ENCODE measurements at regions not wholly inside any gene's neighbourhood (a gene's known extent, or its start where the extent isn't known, plus 50 kb on each side); places are given as distances from the start of the nearest gene placed in this dataset.

DNA sequence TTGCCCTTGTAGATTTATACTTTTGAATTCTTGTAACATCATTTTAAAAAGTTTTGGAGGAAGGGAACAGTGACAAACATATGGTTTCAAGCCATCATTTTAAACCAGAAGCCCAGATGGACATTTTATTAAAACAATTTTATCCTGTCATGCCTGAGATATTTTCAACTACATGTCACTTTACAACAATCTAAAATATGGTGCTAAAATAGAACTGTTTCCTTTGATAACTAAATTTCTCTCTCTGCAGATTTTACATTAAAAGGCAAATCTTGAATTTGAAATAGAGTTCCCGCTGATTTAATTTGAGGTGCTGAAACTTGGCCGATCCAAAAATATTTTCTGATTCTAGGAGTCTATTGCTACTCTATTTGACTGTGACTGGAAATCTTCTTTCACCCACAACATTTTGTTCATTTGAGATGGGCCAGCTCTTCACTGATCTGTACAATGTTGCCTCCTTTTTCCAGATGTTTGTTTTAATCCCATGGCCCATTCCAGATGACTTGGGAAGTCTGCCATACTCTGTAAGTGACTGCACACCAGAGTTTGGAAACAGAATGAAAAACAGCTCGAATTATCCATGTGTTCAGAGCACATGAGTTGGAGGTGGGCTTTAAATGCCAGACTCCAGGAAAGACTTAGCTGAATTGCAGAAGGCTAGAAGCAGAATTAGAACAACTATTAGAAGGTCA is 402.5 kb downstream of the TMEM135 start:
- no peak for DNase-seq (ENCODE audit: extremely low read depth, low read depth)

DNA sequence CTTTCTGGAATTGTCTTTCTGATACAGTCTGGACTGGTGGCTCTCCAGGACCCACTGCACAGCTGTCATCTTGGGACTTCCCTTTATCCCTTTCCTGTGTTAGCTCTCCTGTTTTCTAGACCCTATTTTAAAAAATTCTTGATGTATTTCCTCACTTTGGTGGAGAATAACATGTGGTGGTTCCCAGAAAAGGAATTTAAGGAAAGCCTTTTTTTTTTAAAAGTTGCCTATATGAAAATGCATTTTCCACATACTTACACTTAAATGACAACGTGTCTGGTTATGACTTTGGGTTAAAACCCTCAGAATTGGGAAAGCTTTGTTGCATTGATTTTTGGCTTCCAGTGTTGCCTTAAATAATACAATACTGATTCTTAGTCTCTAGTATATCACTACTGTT is 400.7 kb downstream of the TMEM135 start:
- no peak for DNase-seq (ENCODE audit: extremely low read depth, low read depth)

DNA sequence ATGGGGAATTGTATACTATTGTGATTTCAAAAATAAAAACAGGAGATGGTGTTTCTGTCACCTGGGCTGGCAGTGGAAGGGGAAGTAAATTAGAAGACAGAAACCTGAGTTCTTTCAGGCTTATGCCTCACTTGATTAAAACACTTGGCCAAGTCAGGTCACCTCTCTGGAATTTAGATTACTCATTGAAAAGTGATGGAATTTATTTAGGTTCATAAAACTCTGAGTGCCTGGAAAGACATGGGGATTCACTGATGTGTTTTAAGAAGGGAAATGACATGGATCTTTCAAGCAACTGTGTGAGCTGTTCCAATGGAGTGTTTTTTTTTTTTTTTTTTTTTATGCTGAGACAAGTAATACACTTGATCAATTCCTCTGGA is 400.1 kb downstream of the TMEM135 start:
- no peak for DNase-seq (ENCODE audit: extremely low read depth, low read depth)

DNA sequence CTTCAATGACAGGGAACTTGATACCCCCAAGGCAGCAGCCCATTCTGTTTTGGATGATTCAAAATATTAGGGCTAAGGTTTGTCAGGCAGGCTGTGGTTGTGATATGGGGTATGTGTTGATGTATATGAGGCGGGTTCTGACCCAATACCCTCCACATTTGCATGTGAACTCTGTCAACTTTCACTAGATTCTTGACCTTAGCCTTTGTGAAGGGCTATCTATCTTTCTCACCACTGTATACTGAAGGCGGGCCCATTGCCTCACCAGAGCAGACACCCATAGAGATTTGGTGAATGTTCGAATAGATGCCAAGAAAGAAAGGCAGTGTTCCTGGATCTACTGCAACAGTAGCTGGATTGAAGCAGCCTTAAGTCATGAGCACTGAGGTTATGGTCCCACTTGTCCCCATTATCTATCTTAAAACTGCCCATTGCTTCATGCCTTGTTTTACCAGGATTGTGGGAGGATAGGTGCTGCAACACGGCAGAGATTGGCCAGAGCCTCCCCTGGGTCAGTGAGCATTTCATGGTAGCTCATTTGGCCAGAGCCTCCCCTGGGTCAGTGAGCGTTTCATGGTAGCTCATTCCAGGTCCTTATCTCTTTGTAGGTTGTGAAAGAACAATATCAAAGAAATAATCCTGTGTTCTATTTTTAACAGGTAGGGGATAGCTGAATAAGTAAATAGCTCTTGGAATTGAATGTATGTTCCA is 399.6 kb downstream of the TMEM135 start:
- no peak for DNase-seq (ENCODE audit: extremely low read depth, low read depth)

DNA sequence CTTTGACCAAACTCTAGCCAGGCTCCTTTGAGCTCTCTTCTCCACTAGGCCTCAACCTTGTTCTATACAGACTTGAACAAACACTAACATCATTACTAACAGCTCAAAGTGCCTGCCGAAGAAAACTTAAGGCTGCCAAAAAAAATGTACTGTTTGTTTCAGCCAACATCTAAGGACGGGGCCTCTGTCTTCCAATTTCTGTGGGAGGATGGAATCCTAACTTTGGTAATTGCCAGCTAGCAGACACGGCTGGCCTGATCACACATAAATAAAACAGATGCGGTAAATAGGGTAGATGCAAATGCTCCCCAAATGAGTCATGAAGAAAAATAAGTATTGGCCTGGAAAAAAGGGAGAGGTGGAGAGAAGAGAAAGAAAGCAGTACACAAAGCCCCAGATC is 394.3 kb downstream of the TMEM135 start:
- no peak for DNase-seq (ENCODE audit: extremely low read depth, low read depth)

DNA sequence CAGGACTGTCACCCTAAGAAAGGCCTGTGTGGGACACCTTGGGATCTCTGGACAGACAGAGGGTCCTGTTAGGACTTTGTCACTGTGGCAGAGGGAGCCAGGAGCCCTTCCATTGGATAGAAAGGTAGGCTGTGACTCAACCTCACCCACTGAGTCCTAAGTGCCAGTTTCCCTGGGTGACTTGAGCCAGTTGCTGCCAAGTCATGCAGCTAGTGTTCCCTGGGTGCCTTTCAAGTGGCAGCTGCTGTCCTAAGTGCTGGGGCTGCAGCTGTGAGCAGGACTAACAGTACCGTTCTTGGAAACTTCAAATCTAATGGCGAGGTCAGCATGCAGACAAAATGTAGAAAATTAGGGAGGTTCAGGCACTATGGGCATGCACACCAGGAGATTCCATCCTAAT is 393.7 kb downstream of the TMEM135 start:
- DNase-seq (ENCODE audit: extremely low read depth, low read depth): no peak

DNA sequence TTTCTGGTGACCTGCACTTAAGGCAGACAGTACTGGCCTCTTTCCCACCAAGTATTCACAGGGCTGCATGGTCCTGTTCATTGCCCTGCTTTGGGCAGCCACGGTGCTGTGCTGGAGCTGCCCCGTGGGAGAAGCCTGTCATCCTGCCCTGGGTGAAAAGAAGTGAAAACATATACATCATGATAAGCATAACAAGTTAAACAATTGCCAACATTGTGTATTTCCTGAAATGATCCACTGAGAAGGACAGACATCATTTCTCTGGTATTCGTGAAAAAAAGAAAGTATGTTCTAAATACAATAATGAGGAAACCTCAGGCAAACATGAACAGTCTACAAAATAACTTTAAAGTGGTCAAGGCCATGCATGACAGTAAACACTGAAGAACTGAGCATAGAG is 393.1 kb downstream of the TMEM135 start:
- no peak for DNase-seq (ENCODE audit: extremely low read depth, low read depth)

DNA sequence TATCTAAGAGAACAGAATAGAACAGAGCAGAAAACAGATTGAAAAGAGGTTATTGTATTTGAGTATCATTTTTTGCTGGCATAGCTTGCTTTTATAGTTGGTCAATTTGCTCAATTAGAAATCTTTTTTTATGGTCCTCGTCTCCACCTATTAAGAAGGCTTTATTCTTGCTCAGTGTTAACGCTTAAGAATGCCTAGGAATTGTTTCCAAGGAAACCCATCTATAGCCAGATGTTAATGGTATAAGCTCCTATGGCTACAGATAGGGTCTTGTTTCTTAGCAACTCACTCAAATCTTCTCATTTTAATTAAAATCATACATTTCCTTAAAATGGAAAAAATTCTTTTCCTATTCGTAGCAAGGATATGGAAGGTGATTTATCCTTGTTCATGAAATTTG is 392.3 kb downstream of the TMEM135 start:
- DNase-seq (ENCODE audit: extremely low read depth, low read depth): no peak

DNA sequence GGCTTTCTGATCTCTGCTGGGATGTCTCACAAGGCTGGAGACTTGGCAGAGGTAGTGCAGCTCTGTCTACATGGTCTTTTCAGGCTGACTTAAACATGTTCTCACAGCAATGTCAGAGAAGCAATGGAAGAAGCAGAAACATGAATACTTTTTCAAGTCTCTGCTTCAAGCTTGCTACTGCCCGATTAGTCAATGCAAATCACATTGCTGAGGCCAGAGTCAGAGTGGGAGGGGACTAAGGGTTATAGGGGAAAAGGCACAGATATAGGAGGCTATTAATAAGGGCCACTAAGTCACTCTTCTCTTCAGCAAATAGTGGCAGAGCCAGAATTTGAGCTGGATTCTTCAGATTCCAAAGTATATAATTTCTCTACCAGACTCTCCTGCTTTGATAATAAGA is 390.5 kb downstream of the TMEM135 start:
- DNase-seq (ENCODE audit: extremely low read depth, low read depth): no peak

DNA sequence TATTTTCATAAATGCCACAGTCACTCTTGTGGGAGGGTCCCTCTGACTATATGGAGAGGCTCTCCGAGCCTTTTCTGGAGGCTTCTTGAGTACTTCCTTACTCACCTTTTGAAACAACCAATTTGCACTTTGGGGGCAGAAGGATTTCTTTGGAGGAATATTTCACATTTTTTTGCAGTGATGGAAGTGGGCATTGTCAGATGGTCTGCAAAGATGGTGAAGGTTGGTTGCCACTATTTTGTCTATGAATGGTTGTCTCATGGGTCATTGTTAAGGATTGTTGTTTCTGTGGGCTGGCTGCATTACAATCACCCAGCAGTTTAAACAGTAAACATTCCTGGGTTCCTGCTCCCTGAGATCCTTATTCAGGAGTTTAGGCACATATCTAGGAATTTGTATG is 388.2 kb downstream of the TMEM135 start:
- no peak for DNase-seq (ENCODE audit: extremely low read depth, low read depth)

DNA sequence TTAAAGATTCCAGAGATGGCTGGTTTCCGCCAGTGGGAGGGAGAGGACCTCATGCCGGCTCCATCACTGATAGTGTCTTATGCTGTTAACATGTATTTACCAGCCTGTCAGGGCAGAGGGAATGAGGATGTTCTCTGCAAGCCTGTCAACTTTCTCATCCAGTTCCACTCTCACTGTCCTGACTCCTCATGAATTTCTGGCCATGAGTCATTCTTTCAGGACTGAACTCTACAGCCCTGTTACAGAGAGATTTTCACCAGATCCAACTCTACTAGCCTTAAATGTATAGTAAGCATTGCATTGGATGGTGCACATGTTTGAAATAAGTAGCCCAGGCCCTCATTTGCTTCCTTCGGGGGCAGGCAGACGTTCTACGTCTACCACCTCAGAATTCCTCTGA is 387.7 kb downstream of the TMEM135 start:
- no peak for DNase-seq (ENCODE audit: extremely low read depth, low read depth)

DNA sequence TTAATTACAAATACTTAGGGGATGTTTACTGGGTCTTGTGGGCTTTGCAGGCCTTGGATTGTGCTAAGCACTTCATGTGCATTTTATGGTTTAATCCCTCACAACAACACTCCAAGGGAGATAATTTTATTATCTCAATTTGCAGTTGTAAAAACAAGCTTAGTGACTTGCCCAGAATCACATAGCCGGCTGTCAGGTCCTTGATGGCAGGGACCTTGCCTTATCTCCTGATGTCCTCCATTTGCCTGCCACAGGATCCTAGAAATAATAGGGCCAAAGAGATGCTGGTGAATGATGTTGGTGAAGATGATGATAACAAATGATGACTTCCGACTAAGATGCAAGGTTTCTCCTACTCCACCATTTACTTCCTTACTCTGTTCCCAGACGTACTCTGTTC is 385.4 kb downstream of the TMEM135 start:
- no peak for DNase-seq (ENCODE audit: extremely low read depth, low read depth)

DNA sequence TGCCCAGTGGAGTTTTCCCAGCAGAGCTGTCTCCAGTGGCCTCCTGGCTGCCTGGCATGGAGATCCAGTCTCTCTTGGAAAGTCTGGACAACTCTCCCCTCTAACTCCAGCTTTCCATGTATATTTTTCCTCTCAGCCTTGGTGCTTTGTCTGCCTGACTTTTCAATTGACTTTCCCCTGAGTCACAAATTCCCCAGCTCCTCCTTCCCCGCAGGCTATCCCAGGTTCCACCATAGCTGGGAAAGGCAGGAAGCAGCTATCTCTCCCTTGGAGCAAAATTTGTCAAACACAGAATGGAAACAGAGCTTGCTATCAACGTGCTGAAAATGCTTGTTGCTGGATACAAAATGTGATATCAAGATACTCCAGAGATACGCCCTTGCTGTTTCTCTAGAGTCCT is 384.8 kb downstream of the TMEM135 start:
- DNase-seq (ENCODE audit: extremely low read depth, low read depth): no peak

DNA sequence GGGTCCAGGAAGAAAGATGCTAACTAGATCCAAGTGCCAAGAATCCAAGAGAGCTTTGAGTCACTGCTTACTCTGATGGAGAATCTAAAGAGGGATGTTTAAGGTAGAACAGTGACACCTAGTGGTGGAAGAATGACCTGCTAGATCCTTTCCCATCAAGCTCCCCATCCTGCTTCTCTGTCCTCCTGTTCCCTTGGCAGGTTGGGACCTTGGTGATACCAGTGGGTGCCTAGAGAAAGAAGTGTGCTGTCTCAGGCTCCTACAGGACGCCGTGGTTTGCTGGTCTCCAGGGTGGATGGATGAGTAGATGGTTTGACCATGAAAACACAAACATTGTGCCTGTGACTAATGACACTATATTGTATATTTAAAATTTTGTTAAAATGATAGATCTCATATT is 383.7 kb downstream of the TMEM135 start:
- DNase-seq (ENCODE audit: extremely low read depth, low read depth): peak; percentile 56

DNA sequence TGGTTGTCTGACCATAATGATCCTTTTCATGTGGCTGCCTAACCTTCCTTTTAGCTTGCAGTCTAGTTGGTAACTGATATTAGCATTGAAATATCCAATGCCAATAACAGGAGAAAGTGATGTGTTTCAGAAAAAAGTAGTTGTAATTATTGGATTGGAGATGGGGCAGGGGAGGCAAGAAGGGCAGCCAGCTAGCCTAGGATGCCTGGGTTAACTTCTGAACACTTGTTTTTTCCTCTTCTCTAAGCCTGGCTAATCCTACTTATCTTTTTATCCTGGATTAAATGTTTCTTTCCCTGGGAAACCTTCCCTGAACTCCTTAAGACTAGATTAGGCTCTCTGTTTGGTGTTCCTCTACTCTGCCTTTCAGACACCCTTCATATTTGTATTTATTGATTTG is 380.2 kb downstream of the TMEM135 start:
- DNase-seq (ENCODE audit: extremely low read depth, low read depth): no peak

DNA sequence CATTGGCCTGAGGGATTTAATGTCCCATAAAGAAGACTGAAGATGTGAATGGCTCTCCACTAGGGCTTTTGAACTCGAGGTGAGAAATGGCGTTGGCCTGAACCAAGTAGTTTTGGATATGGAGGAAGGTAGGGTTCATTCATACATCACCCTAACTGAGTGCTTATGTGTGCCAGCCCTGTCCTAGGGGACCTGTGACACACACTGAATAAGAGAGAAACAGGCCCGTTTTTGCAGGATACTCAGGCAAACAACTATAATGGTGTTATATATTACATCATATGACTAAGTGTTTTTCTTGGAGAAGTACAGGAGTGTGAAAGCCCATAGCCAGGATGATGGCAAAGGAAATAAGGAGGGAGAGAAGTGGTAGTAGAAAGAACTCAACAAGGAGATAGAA is 368.1 kb downstream of the TMEM135 start:
- DNase-seq (ENCODE audit: extremely low read depth, low read depth): no peak

DNA sequence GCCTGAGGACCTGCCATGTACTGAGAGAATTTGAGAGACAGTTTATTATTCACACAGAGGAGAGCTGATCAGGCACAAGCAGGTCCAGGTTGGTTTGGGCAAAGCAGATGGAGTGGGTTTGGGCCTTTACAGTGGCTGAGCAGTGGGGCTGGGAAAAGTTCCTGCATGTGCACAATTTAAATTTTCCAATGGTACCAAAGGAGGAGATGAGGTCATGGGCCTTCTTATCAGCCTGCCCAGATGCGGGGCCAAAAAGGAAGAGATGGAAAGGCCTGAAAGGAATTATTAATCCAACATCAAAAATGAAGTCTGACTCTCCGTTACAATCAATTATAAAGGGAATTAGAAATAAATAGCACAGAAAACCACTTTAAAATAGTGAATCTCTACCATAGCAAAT is 367.6 kb downstream of the TMEM135 start:
- DNase-seq (ENCODE audit: extremely low read depth, low read depth): no peak

DNA sequence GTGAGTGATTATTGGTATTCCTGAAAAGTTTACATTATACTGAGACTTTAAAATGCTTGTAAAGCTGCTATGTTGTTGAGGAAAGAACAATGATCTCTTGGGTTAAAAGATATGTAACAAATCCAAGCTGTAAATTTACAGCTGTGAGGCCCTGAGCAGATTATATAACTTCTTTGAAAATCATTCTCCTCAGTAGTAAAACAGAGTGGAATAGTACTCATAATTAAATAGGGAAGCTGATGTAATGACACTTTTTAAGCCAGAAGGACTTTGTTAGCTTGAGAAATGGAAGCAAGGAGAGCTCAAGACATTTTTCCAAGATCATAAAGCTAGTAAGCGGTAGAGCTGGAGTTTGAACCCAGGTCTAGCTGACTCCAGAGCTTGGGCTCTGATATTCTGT is 363.9 kb downstream of the TMEM135 start:
- DNase-seq (ENCODE audit: extremely low read depth, low read depth): no peak

DNA sequence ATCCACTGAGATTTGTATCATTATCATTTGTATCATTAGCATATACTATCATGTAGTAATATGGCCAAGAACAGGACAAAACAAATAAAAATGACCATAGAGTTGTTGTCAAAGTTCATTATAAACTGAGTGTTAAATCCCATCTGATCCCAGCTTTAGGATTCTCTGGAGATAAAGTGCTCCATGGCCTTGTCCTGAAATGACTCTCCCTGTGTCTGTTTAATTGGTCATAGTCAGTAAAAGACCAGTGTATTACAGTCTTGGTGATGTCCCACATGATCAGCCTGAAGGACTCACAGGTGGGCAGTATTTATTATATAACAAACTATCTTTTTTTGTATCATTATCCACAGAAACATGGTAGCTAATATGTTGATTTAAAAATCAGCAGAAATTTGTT is 361.6 kb downstream of the TMEM135 start:
- DNase-seq (ENCODE audit: extremely low read depth, low read depth): no peak

DNA sequence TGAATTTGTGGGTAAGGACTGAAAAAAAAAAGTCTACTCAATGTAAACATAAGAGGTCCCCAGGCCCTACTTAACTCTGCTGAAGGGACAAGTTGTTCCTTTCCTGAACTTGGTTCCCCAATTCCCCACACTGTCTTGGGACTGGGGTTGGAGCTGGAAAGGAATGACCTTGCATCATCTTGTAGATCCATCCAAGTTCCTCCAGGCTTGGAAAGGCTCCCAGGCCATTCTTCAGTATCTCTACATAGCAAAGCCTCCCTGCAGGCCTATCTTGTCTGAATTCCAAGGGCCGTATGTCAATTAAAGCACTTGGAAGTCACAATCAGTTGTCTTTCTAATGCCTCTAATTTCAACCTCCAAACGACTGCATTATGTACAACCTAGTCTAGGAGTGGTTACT is 361.2 kb downstream of the TMEM135 start:
- DNase-seq (ENCODE audit: extremely low read depth, low read depth): no peak

DNA sequence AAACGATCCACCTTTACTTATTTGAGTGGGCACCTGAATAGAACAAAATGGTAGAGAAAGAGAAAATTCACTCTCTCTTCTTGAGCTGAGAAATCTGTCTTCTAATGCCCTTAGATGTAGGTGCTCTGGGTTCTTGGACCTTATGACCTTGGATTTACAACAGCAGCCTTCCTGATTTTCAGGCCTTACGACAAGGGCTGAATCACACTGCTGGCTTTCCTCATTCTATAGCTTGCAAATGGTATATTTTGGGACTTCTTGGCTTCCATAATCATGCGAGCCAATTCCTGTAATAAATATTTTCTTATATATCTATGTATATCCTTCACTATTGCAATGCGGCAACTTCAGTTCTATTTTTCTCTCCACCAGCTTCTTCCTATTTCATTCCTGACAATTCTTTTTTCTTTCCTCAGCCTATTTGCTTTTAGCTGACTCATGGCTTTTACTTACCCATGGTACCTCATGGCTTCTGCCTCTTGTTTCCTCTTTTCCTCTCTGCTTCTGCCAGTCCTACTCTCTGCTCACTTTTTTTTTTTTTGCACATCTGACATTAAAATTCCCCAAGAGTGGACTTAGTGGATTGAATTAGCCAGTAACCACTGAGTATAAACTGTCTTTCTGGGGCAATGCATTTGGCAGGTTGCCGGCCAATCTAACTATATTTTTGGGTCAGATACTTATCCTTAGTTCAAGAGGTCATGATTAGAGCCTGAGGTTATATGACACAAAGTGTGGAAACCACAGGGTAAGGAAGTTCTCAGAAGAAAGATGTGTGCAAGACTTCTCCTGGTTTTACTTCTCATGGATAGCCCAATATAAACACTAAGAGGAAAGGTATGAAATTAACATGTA is 359.5 kb downstream of the TMEM135 start:
- DNase-seq (ENCODE audit: extremely low read depth, low read depth): no peak

DNA sequence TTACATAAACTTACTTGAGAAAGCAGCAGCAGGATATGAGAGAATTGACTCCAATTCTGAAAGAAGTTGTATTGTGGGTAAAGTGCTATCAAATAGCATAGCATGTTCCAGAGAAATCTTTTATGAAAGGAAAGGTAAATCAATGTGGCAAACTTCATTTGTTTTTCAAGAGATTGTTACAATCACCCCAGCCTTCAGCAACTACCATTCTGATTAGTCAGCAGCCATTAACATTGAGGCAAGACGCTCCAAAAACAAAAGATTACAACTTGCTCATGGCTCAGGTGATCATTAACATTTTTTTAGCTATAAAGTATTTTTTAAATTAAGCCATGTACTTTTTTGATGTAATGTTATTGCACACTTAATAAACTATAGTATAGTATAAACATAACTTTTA is 357.2 kb downstream of the TMEM135 start:
- no peak for DNase-seq (ENCODE audit: extremely low read depth, low read depth)
